KMS-11 (cell line): ENCODE measurements at regions not wholly inside any gene's neighbourhood (a gene's known extent, or its start where the extent isn't known, plus 50 kb on each side); places are given as distances from the start of the nearest gene placed in this dataset.

ENCODE experiments used
- H2AFZ ChIP-seq: fragments of 200-600 bp; sonication (generic); 2 replicates; pipeline ENCODE4 v1.6.1; 2016; ENCODE audit warnings: antibody characterized with exemption, mixed run types, low read depth
- H3K27ac ChIP-seq: fragments of 200-600 bp; sonication (generic); 2 replicates; pipeline ENCODE4 v1.6.1; 2016; ENCODE audit warnings: mild to moderate bottlenecking, mixed run types
- H3K27me3 ChIP-seq: fragments of 200-600 bp; sonication (generic); 2 replicates; pipeline ENCODE4 v1.6.1; 2017; ENCODE audit warnings: mild to moderate bottlenecking, low read depth, mixed run types, moderate library complexity; ENCODE audit not compliant: insufficient read depth
- H3K36me3 ChIP-seq: fragments of 200-600 bp; sonication (generic); 2 replicates; pipeline ENCODE4 v1.6.1; 2017; ENCODE audit warnings: mild to moderate bottlenecking, mixed run types; ENCODE audit not compliant: insufficient read depth
- H3K4me1 ChIP-seq: fragments of 200-600 bp; sonication (generic); 2 replicates; pipeline ENCODE4 v1.6.1; 2016; ENCODE audit warnings: mild to moderate bottlenecking, low read depth, mixed run types; ENCODE audit not compliant: poor library complexity, severe bottlenecking
- H3K4me2 ChIP-seq: fragments of 200-600 bp; sonication (generic); 2 replicates; pipeline ENCODE4 v1.7.0; 2016; ENCODE audit warnings: mild to moderate bottlenecking, mixed run types
- H3K4me3 ChIP-seq: fragments of 200-600 bp; sonication (generic); IDR thresholded peaks from 2 replicates; pipeline ENCODE4 v1.6.1; 2017; ENCODE audit warnings: low read depth, low read length, mixed read lengths; ENCODE audit not compliant: insufficient read depth
- H3K79me2 ChIP-seq: fragments of 200-600 bp; sonication (generic); 2 replicates; pipeline ENCODE4 v1.6.1; 2016; ENCODE audit warnings: low read depth, mixed run types; ENCODE audit not compliant: insufficient read depth
- H3K9ac ChIP-seq: fragments of 200-600 bp; sonication (generic); 2 replicates; pipeline ENCODE4 v1.6.1; 2016; ENCODE audit warnings: mild to moderate bottlenecking, mixed run types
- H4K20me1 ChIP-seq: fragments of 200-600 bp; sonication (generic); 2 replicates; pipeline ENCODE4 v1.6.1; 2016; ENCODE audit warnings: mild to moderate bottlenecking, mixed run types; ENCODE audit not compliant: insufficient read depth
- TF ChIP-seq, protein P1 (sequence below): fragments of 200-600 bp; sonication (generic); conservative IDR thresholded peaks from 2 replicates; pipeline ENCODE4 v1.6.1; 2017; ENCODE audit warnings: low read depth, mild to moderate bottlenecking, antibody characterized with exemption, low read length, moderate library complexity, mixed read lengths

DNA sequence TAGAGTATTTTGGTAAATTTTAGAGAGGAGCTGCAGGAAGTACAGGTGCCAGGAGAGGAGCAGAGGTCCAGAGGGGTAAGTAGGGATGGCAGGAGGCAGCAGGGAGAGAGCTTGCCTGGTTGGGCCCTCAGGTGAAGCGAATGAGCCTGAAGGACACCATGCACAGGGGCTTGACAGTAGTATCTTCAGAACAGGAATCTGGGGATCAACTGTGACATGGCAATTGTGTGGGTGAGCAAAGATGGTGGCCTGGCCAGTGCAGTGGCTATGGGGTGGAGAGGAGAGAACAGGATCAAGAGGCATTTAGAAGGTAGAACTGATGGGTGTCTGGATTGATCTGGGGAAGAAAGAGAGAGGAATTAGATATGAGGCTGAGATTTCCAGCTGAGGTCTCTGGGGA lies 64.5 kb upstream of the SMOX start:
- H3K27me3 ChIP-seq, result no peaks in the 10 kb centered on the region
- H3K9ac ChIP-seq, result no peak overlapping the region
- H3K79me2 ChIP-seq, result no peaks in the 10 kb centered on the region
- no peak overlapping the region for H3K27ac ChIP-seq
- no peaks in the 10 kb centered on the region for H4K20me1 ChIP-seq
- H3K4me2 ChIP-seq, result no peak overlapping the region
- no peak overlapping the region for H3K4me3 ChIP-seq
- H3K36me3 ChIP-seq, result no peaks in the 10 kb centered on the region
- H3K4me1 ChIP-seq, result peaks cover 36% of the 10 kb centered on the region
- no peak overlapping the region for H2AFZ ChIP-seq
- TF ChIP-seq, protein P1, sequence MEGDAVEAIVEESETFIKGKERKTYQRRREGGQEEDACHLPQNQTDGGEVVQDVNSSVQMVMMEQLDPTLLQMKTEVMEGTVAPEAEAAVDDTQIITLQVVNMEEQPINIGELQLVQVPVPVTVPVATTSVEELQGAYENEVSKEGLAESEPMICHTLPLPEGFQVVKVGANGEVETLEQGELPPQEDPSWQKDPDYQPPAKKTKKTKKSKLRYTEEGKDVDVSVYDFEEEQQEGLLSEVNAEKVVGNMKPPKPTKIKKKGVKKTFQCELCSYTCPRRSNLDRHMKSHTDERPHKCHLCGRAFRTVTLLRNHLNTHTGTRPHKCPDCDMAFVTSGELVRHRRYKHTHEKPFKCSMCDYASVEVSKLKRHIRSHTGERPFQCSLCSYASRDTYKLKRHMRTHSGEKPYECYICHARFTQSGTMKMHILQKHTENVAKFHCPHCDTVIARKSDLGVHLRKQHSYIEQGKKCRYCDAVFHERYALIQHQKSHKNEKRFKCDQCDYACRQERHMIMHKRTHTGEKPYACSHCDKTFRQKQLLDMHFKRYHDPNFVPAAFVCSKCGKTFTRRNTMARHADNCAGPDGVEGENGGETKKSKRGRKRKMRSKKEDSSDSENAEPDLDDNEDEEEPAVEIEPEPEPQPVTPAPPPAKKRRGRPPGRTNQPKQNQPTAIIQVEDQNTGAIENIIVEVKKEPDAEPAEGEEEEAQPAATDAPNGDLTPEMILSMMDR, result no peak

DNA sequence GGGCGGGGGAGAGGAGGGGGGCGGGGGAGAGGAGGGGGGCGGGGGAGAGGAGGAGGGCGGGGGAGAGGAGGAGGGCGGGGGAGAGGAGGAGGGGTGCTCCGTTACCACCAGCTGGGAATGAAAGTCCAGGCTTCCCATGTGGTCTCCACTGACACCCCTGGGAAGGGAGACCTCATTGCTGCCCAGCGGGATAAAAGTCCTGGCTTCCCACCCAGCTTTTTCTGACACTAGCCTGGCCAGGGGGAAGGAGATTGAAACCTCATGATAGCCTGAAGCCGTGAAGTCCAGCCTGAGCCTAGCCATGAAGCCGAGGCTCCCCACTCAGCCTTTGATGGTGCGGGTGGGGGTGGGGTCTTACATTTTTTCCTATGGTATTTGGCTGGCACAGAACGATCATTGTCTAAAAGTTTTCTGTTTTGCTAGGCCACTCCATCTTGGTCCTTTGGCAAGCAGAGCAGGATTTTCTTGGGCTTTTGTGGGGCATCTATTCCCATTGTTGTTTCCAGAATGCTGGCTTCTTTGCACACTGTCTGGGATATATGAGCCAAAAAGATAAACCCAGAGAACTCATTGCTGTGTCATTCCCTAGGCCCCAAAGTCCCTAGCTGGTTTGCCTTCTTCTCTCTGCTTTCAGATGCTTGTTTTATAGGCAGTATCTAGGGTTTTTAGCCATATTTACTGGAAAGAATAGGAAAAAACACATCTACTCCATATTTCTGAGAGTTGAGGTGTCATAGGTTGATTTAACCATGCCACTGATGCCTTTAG lies 65.3 kb upstream of the SMOX start:
- no peaks in the 10 kb centered on the region for H3K79me2 ChIP-seq

DNA sequence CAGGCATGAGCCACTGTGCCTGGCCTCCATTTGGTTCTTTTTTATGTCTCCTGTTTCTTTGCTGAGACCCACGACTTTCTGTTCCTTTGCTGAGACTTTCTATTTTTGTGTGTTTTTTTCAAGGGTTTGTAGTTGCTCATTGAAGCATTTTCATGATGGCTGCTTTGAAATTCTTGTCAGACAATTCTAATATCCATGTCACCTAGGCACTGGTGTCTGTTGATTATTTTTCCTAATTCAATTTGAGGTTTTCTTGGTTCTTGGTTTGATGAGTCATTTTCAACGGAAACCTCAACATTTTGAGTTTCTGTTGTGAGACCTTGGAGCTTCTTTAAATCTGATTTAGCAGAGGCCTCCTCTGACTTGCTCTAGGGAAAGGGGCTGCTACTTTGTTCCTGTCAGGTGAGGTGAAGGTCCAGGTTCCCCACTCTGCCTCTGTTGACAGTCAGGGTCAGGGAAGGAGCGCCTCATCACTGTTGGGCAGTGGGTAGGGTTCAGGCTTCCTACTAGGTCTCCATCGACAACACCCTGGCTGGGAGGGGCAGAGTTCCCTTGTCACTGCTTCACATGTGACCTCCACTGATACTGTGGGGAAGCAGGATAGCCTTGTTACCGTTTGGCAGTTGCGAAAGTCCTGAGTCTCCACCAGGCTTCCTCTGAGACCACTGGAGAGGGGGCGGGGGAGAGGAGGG lies 66.1 kb upstream of the SMOX start:
- H3K4me3 ChIP-seq, result no peak overlapping the region
- peaks cover 46% of the 10 kb centered on the region for H3K4me1 ChIP-seq
- H3K36me3 ChIP-seq, result no peaks in the 10 kb centered on the region
- H4K20me1 ChIP-seq, result no peaks in the 10 kb centered on the region
- peak overlapping the region; percentile 94 for H3K4me2 ChIP-seq
- no peaks in the 10 kb centered on the region for H3K27me3 ChIP-seq
- peak overlapping the region; percentile 98 for H3K27ac ChIP-seq
- TF ChIP-seq, protein P1, result no peak
- peak overlapping the region; percentile 77 for H3K9ac ChIP-seq
- H3K79me2 ChIP-seq, result no peaks in the 10 kb centered on the region
- peak overlapping the region; percentile 69 for H2AFZ ChIP-seq

More for the DNA sequence above, 65.3 kb upstream of the SMOX start:
- peak overlapping the region; percentile 35; the same call in 1 of the 2 replicates for H3K27ac ChIP-seq
- H4K20me1 ChIP-seq, result no peaks in the 10 kb centered on the region
- H3K9ac ChIP-seq, result no peak overlapping the region
- no peak overlapping the region for H2AFZ ChIP-seq
- H3K27me3 ChIP-seq, result no peaks in the 10 kb centered on the region
- TF ChIP-seq, protein P1, result no peak
- no peaks in the 10 kb centered on the region for H3K36me3 ChIP-seq
- H3K4me2 ChIP-seq, result no peak overlapping the region; the same call in 1 of the 2 replicates
- H3K4me1 ChIP-seq, result peaks cover 44% of the 10 kb centered on the region
- H3K4me3 ChIP-seq, result no peak overlapping the region

DNA sequence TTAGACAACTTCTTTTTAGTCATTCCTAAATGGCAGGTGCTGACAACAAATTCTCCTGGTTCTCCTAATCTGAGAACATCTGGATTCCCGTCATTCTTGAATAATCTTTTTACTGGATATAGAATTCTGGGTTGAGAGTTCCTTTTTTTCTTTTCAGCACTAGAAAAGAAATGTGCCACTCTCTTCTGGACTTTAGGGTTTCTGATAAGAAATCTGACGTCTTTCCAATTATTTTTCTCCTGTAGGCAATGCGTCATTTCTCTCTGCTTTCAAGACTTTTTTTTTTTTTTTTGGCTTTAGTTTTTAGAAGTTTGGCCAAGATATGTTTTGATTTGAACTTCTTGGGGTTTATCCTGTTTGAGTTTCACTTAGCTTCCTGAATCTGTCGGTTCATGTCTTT lies 66.1 kb upstream of the RNF24 start:
- no peaks in the 10 kb centered on the region for H3K36me3 ChIP-seq
- no peak overlapping the region; the same call in 1 of the 2 replicates for H3K9ac ChIP-seq
- H3K79me2 ChIP-seq, result no peaks in the 10 kb centered on the region
- H4K20me1 ChIP-seq, result no peaks in the 10 kb centered on the region
- H3K4me1 ChIP-seq, result peaks cover 46% of the 10 kb centered on the region
- no peak overlapping the region for H3K4me3 ChIP-seq
- TF ChIP-seq, protein P1, result no peak
- H3K27ac ChIP-seq, result peak overlapping the region; percentile 98
- 0 out of 2 replicates have a peak overlapping the region, but pooled peaks have one; percentile 69 for H2AFZ ChIP-seq
- H3K27me3 ChIP-seq, result no peaks in the 10 kb centered on the region
- peak overlapping the region; percentile 94 for H3K4me2 ChIP-seq
